WTC11 (cell line): ENCODE measurements at regions not wholly inside any gene's neighbourhood (a gene's known extent, or its start where the extent isn't known, plus 50 kb on each side); places are given as distances from the start of the nearest gene placed in this dataset.

Experiments used
- ATAC-seq: fragments of 200-7000 bp; cut with Tn5 transposase; 2 replicates; pipeline ENCODE4 v1.10.0; 2021; ENCODE audit warnings: mild to moderate bottlenecking, moderate library complexity
- CTCF ChIA-PET: fragments of 300-600 bp; sonication (Branson Sonifier 250); formaldehyde crosslinking; loops from one replicate; lab custom pipeline; 2021; ENCODE audit warnings: antibody characterized with exemption; lab: Charles Lee
- POLR2A ChIA-PET: fragments of 350-600 bp; sonication (Branson Sonifier 250); formaldehyde crosslinking; loops from one replicate; lab custom pipeline; 2021; ENCODE audit warnings: antibody characterized with exemption; lab: Charles Lee
- DNase-seq: peaks from one replicate; pipeline ENCODE4 v3.0.0; 2021; ENCODE audit warnings: low spot score
- H3K27ac Mint-ChIP-seq: 2 replicates; pipeline ENCODE4 v1.8.0; 2021; ENCODE audit warnings: mixed read lengths
- H3K27me3 Mint-ChIP-seq: 2 replicates; pipeline ENCODE4 v1.8.0; 2021; ENCODE audit warnings: low read depth, mild to moderate bottlenecking, moderate library complexity, mixed read lengths
- H3K36me3 Mint-ChIP-seq: 2 replicates; pipeline ENCODE4 v1.8.0; 2021; ENCODE audit warnings: mixed read lengths
- H3K4me1 Mint-ChIP-seq: 2 replicates; pipeline ENCODE4 v1.8.0; 2022; ENCODE audit warnings: mixed read lengths
- H3K4me3 Mint-ChIP-seq: 2 replicates; pipeline ENCODE4 v1.8.0; 2021; ENCODE audit warnings: mild to moderate bottlenecking, moderate library complexity, mixed read lengths
- H3K9me3 Mint-ChIP-seq: 2 replicates; pipeline ENCODE4 v1.8.0; 2021; ENCODE audit warnings: mixed read lengths
- EMX1 ChIP-seq: fragments of 250-450 bp; sonication (Bioruptor Pico); IDR thresholded peaks from 2 replicates; pipeline ENCODE4 v1.8.0; 2021; ENCODE audit warnings: mild to moderate bottlenecking
- ESRRA ChIP-seq: sonication (generic); formaldehyde crosslinking; IDR thresholded peaks from 2 replicates; pipeline ENCODE4 v1.8.1; 2022; ENCODE audit warnings: mild to moderate bottlenecking, missing genetic modification reagents, borderline replicate concordance
- MXD4 ChIP-seq: fragments of 250-450 bp; sonication (Bioruptor Pico); IDR thresholded peaks from 2 replicates; pipeline ENCODE4 v1.8.0; 2021; ENCODE audit warnings: mild to moderate bottlenecking, moderate library complexity, borderline replicate concordance
- NR1H2 ChIP-seq: sonication (generic); formaldehyde crosslinking; IDR thresholded peaks from 2 replicates; pipeline ENCODE4 v1.9.0; 2021; ENCODE audit warnings: mild to moderate bottlenecking, moderate library complexity, missing genetic modification reagents
- NR3C1 ChIP-seq: sonication (generic); formaldehyde crosslinking; conservative IDR thresholded peaks from 2 replicates; pipeline ENCODE4 v1.8.1; 2023; ENCODE audit warnings: low read depth, mild to moderate bottlenecking, missing genetic modification reagents
- TP53 ChIP-seq: sonication (generic); formaldehyde crosslinking; IDR thresholded peaks from 2 replicates; pipeline ENCODE4 v1.8.1; 2023; ENCODE audit warnings: mild to moderate bottlenecking, missing genetic modification reagents
- ZNF416 ChIP-seq: fragments of 250-450 bp; sonication (Bioruptor Pico); IDR thresholded peaks from 2 replicates; pipeline ENCODE4 v1.9.0; 2021; ENCODE audit warnings: mild to moderate bottlenecking, inconsistent platforms
- ZNF423 ChIP-seq: fragments of 250-450 bp; sonication (Bioruptor Pico); IDR thresholded peaks from 2 replicates; pipeline ENCODE4 v2.1.2; 2022; ENCODE audit warnings: mild to moderate bottlenecking, moderate library complexity
- ZNF671 ChIP-seq: fragments of 250-450 bp; sonication (Bioruptor Pico); IDR thresholded peaks from 2 replicates; pipeline ENCODE4 v1.8.0; 2021; ENCODE audit warnings: mild to moderate bottlenecking
- TF ChIP-seq, protein P1 (sequence below): fragments of 250-450 bp; sonication (Bioruptor Pico); conservative IDR thresholded peaks from 2 replicates; pipeline ENCODE4 v1.9.0; 2021; ENCODE audit warnings: mild to moderate bottlenecking
- TF ChIP-seq, protein P2 (sequence below): sonication (generic); formaldehyde crosslinking; IDR thresholded peaks from 2 replicates; pipeline ENCODE4 v1.8.0; 2023; ENCODE audit warnings: mild to moderate bottlenecking, missing genetic modification reagents
- TF ChIP-seq, protein P3 (sequence below): sonication (generic); formaldehyde crosslinking; IDR thresholded peaks from 2 replicates; pipeline ENCODE4 v1.8.0; 2022; ENCODE audit warnings: mild to moderate bottlenecking, missing genetic modification reagents
- TF ChIP-seq, protein P4 (sequence below): sonication (generic); formaldehyde crosslinking; IDR thresholded peaks from 2 replicates; pipeline ENCODE4 v1.8.1; 2022; ENCODE audit warnings: mild to moderate bottlenecking, missing genetic modification reagents, moderate library complexity, borderline replicate concordance
- TF ChIP-seq, protein P5 (sequence below): sonication (generic); formaldehyde crosslinking; IDR thresholded peaks from 2 replicates; pipeline ENCODE4 v1.8.1; 2023; ENCODE audit warnings: mild to moderate bottlenecking, missing genetic modification reagents, moderate library complexity
- TF ChIP-seq, protein P6 (sequence below): sonication (generic); formaldehyde crosslinking; IDR thresholded peaks from 2 replicates; pipeline ENCODE4 v1.8.0; 2022; ENCODE audit warnings: mild to moderate bottlenecking, missing genetic modification reagents
- TF ChIP-seq, protein P7 (sequence below): sonication (generic); formaldehyde crosslinking; IDR thresholded peaks from 2 replicates; pipeline ENCODE4 v1.8.1; 2023; ENCODE audit warnings: mild to moderate bottlenecking, missing genetic modification reagents, moderate library complexity

DNA sequence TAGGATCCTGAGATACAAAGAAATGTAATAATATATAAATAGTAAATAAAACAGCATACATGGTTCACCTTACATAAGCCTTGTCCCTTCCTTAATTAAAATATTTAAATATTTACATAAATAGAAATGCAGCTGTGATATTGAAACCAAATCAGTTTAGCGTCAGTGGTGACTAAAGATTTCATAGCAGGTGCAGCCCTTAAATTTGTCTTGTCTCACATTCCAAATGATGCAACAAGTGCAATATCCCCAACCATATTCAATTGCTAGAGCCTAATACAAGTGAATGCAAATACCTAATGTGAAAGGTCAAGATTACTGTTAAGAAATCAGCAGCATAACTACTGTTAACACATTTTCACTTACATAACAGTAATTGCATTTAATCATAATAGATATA lies 539.5 kb downstream of the NYAP2 start (continued):
- TF ChIP-seq, protein P1, sequence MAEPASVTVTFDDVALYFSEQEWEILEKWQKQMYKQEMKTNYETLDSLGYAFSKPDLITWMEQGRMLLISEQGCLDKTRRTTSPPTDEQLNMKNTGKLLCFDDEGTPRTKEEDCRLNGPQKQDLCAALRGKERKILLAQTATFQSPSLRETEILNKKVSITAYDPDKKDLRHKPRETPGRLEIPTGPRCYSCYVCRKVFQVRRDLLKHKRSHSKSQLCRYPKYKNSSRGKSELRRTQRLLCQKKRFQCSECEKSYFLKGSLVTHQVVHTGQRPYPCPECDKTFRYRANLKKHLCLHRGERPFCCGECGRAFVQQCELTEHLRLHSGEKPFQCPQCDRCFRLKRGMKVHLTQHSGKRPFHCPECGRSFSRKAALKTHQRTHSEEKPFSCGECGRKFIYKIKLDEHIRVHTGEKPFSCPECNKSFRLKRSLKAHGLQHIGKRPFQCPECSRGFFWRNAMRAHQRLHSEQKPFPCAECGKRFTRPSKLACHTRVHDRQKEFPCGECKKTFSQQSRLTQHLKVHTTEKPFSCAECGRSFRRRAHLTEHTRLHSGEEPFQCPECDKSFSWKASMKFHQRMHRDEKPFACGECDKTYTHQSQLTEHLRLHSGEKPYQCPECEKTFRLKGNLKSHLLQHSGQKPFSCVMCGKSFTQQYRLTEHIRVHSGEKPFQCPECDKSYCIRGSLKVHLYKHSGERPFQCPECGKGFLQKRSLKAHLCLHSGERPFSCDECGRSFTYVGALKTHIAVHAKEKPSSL (CRISPR knock-in tag): no peak
- TF ChIP-seq, protein P2, sequence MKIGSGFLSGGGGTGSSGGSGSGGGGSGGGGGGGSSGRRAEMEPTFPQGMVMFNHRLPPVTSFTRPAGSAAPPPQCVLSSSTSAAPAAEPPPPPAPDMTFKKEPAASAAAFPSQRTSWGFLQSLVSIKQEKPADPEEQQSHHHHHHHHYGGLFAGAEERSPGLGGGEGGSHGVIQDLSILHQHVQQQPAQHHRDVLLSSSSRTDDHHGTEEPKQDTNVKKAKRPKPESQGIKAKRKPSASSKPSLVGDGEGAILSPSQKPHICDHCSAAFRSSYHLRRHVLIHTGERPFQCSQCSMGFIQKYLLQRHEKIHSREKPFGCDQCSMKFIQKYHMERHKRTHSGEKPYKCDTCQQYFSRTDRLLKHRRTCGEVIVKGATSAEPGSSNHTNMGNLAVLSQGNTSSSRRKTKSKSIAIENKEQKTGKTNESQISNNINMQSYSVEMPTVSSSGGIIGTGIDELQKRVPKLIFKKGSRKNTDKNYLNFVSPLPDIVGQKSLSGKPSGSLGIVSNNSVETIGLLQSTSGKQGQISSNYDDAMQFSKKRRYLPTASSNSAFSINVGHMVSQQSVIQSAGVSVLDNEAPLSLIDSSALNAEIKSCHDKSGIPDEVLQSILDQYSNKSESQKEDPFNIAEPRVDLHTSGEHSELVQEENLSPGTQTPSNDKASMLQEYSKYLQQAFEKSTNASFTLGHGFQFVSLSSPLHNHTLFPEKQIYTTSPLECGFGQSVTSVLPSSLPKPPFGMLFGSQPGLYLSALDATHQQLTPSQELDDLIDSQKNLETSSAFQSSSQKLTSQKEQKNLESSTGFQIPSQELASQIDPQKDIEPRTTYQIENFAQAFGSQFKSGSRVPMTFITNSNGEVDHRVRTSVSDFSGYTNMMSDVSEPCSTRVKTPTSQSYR (CRISPR knock-in tag): no peak
- no peak for TF ChIP-seq ZNF423

DNA sequence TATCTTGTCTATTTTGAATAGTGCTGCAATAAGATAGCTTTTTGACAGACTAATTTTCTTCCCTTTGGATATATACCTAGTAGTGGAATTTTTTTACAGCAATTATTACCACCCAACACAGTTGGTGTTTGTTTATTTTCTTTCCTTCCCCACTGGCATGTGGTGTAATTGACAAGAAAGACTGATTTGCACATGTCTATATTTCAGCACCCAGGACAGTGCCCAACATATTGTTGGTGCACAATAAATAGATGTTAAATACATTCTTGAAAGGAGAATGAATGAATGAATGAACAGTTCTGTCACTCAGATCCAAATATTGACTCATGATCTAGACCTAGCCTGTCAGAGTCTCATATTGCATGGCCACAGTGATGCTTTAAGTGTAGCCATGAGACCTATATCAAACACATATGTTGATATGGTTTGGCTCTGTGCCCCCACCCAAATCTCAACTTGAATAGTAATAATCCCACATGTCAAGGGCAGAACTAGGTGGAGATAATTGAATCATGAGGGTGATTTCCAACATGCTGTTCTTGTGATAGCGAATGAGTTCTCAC lies 538.2 kb downstream of the NYAP2 start:
- no peaks in the 10 kb centered on the region for H3K36me3 Mint-ChIP-seq
- no peaks in the 10 kb centered on the region for H3K27me3 Mint-ChIP-seq
- H3K4me3 Mint-ChIP-seq: no peak overlapping the region
- H3K9me3 Mint-ChIP-seq: peaks cover 4% of the 10 kb centered on the region; the same call in 1 of the 2 replicates
- TF ChIP-seq, protein P3, sequence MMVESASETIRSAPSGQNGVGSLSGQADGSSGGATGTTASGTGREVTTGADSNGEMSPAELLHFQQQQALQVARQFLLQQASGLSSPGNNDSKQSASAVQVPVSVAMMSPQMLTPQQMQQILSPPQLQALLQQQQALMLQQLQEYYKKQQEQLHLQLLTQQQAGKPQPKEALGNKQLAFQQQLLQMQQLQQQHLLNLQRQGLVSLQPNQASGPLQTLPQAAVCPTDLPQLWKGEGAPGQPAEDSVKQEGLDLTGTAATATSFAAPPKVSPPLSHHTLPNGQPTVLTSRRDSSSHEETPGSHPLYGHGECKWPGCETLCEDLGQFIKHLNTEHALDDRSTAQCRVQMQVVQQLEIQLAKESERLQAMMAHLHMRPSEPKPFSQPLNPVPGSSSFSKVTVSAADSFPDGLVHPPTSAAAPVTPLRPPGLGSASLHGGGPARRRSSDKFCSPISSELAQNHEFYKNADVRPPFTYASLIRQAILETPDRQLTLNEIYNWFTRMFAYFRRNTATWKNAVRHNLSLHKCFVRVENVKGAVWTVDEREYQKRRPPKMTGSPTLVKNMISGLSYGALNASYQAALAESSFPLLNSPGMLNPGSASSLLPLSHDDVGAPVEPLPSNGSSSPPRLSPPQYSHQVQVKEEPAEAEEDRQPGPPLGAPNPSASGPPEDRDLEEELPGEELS (CRISPR knock-in tag): no peak
- TF ChIP-seq ZNF423 (no peak), ESRRA (no peak), MXD4 (CRISPR knock-in tag) (no peak), ZNF671 (CRISPR knock-in tag) (no peak), NR3C1 (CRISPR knock-in tag) (no peak), NR1H2 (CRISPR knock-in tag) (no peak), TP53 (CRISPR knock-in tag) (no peak), EMX1 (CRISPR knock-in tag) (no peak), ZNF416 (no peak)
- TF ChIP-seq, protein P4, sequence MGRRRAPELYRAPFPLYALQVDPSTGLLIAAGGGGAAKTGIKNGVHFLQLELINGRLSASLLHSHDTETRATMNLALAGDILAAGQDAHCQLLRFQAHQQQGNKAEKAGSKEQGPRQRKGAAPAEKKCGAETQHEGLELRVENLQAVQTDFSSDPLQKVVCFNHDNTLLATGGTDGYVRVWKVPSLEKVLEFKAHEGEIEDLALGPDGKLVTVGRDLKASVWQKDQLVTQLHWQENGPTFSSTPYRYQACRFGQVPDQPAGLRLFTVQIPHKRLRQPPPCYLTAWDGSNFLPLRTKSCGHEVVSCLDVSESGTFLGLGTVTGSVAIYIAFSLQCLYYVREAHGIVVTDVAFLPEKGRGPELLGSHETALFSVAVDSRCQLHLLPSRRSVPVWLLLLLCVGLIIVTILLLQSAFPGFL (CRISPR knock-in tag): no peak
- TF ChIP-seq, protein P5, sequence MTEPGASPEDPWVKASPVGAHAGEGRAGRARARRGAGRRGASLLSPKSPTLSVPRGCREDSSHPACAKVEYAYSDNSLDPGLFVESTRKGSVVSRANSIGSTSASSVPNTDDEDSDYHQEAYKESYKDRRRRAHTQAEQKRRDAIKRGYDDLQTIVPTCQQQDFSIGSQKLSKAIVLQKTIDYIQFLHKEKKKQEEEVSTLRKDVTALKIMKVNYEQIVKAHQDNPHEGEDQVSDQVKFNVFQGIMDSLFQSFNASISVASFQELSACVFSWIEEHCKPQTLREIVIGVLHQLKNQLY (CRISPR knock-in tag): no peak
- TF ChIP-seq, protein P6, sequence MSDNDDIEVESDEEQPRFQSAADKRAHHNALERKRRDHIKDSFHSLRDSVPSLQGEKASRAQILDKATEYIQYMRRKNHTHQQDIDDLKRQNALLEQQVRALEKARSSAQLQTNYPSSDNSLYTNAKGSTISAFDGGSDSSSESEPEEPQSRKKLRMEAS (CRISPR knock-in tag): no peak
- TF ChIP-seq, protein P7, sequence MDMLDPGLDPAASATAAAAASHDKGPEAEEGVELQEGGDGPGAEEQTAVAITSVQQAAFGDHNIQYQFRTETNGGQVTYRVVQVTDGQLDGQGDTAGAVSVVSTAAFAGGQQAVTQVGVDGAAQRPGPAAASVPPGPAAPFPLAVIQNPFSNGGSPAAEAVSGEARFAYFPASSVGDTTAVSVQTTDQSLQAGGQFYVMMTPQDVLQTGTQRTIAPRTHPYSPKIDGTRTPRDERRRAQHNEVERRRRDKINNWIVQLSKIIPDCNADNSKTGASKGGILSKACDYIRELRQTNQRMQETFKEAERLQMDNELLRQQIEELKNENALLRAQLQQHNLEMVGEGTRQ (CRISPR knock-in tag): no peak
- POLR2A ChIA-PET: no interaction called here
- no peaks in the 10 kb centered on the region for H3K4me1 Mint-ChIP-seq
- ATAC-seq (no peak), DNase-seq (no peak)
- no peak overlapping the region for H3K27ac Mint-ChIP-seq
- CTCF ChIA-PET: interaction anchor here (1.2 kb wide), 1 partner anchor 11 kb away, joined by 3 read pairs; no protein-coding TSS in a partner anchor
